Bronchial epithelial cell (primary cell): ENCODE measurements at regions not wholly inside any gene's neighbourhood (a gene's known extent, or its start where the extent isn't known, plus 50 kb on each side); places are given as distances from the start of the nearest gene placed in this dataset.

Experiments used
- DNase-seq: peaks from one replicate; pipeline ENCODE4 v3.0.0-alpha.2; 2010; ENCODE audit warnings: low read depth
- FAIRE-seq: peaks from 2 replicates; lab custom pipeline; 2011; peaks lifted over from hg19 to GRCh38; lab: Jason Lieb, UNC
- H3K27me3 ChIP-seq: 2 replicates; pipeline ENCODE4 v1.5.1; 2011; ENCODE audit warnings: low read length; ENCODE audit not compliant: control insufficient read depth, insufficient read depth
- H3K36me3 ChIP-seq: 2 replicates; pipeline ENCODE4 v1.5.1; 2011; ENCODE audit warnings: low read length; ENCODE audit not compliant: control insufficient read depth, insufficient read depth
- H3K4me3 ChIP-seq: 2 replicates; pipeline ENCODE4 v1.5.1; 2011; ENCODE audit warnings: mild to moderate bottlenecking, low read depth, low read length, control low read depth
- TF ChIP-seq, protein P1 (sequence below): IDR thresholded peaks from 2 replicates; pipeline ENCODE4 v1.5.1; 2011; ENCODE audit warnings: mild to moderate bottlenecking, moderate library complexity, low read length, control low read depth, inconsistent platforms; ENCODE audit not compliant: insufficient read depth, severe bottlenecking

DNA sequence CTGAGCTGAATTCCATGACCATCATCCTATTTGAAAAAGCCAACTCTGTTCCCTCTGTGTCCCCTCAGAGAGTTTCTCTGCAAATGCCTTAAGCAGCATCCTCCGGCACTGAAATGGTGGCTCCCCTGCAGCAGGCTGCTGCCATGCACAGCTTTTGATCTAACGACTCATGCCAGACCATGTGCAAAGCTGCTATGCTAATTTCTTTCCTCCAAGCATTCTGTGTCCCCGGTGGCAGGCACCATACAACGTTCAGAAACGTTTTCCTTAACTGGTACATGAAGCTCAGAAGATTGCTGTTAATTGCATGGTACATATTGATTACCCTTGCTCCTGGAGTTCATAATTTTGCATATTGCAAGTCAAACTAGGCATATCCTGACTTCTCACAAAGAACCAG is 336.8 kb downstream of the RBM43 start:
- no peak for DNase-seq
- no peaks in the 10 kb centered on the region for H3K27me3 ChIP-seq
- TF ChIP-seq, protein P1, sequence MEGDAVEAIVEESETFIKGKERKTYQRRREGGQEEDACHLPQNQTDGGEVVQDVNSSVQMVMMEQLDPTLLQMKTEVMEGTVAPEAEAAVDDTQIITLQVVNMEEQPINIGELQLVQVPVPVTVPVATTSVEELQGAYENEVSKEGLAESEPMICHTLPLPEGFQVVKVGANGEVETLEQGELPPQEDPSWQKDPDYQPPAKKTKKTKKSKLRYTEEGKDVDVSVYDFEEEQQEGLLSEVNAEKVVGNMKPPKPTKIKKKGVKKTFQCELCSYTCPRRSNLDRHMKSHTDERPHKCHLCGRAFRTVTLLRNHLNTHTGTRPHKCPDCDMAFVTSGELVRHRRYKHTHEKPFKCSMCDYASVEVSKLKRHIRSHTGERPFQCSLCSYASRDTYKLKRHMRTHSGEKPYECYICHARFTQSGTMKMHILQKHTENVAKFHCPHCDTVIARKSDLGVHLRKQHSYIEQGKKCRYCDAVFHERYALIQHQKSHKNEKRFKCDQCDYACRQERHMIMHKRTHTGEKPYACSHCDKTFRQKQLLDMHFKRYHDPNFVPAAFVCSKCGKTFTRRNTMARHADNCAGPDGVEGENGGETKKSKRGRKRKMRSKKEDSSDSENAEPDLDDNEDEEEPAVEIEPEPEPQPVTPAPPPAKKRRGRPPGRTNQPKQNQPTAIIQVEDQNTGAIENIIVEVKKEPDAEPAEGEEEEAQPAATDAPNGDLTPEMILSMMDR = no peak
- H3K36me3 ChIP-seq = no peaks in the 10 kb centered on the region
- no peak overlapping the region for H3K4me3 ChIP-seq
- FAIRE-seq = no peak

DNA sequence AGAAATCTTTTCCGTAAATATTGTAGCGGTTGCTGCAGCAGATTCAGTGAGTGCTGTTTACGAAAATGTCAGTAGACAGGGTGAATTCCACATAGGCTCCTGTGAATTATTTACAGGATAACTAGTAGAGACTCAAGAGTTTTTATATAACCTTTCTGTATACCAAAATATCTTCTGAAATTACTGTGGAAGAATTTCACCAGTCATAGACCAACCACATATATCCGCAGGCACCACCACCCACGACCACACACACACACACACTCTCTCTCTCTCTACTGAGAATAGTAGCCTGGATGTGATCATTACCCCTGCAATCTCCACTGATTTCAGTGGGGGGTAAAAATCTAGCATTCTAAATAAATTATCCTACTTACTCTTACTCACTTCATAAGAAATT is 341.8 kb downstream of the RBM43 start:
- TF ChIP-seq, protein P1 = no peak
- no peak for DNase-seq
- FAIRE-seq = no peak
- Histone ChIP-seq H3K36me3 (no peaks in the 10 kb centered on the region), H3K4me3 (no peak overlapping the region), H3K27me3 (no peaks in the 10 kb centered on the region)

DNA sequence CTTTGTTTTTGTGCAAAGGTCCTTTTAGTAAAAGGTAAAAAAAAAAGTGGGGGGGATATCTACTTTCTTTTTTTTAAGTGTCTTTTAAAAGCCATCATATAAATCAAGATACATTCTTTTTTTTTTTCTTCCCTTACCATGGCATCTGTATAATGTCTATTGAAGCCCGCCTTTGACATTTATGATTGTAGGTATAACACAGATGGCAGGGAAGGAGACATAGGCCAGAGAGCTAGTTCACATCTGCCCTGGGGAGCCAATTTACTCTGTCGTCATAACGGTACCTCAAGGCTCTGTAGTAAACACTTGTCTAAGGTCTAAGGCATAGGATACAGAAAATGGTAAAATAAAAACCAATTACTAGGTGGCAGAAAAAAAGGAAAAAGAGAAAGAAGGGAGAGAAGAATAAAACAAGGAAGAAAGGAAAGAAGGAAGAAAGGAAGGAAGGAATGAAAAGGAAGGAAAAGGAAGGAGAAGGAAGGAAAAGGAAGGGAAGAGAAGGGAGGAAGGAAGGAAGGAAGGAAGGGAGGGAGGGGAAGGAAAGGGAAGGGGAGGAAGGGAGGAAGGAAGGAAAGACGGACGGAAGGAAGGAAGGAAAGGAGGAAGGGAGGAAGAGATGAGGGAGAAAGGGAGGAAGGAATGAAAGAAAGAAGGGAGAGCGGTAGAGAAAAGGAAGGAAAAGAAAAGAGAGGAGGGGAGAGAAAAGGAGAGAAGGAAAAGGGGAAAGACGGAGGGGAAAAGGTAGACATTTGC is 343.5 kb downstream of the RBM43 start:
- H3K4me3 ChIP-seq = no peak overlapping the region
- FAIRE-seq (no peak), DNase-seq (no peak)
- H3K36me3 ChIP-seq = no peaks in the 10 kb centered on the region
- H3K27me3 ChIP-seq = no peaks in the 10 kb centered on the region
- TF ChIP-seq, protein P1 = no peak

DNA sequence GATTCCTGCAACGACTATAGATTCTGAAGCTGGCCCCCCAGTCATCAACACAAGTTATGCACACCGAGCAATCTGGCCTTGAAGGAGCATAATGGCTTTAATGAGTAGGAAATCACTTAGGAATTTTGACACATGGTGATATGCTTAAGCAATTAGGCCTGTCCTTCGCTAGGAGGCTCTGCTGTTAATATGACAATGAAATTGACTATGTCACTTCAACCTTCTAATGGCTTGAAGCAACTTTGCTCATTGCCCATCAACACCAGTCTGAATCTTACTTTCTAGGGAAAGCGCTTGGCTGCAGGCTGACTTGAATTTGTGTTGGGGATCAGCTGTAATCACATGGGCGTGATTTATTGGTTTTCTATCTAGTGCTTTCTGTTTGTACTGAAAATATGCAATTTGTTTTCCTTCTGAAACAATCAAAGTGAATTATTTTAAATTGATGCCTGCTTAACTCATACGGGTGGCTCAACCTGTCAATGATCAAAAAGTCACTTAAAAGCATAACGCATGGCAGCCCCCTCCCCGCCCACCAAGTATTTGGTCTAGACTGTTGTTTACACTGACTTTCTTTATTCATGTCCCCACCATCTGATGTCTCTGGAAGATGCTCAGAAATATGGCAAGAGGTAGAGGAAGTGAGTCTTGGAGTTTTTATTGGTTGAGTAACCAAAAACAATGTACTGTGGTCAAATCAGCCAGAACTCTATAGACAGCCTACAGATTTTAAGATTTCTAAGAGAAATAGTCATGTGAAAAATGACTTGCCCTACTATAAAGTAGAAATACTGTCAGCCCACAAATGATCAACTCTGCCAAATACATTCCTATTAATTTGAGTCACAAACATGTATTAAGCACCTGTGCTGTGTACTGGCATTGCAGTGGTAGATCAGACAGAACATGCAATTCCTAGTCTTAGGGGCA is 344.9 kb downstream of the RBM43 start:
- Histone ChIP-seq H3K36me3 (no peaks in the 10 kb centered on the region), H3K27me3 (no peaks in the 10 kb centered on the region), H3K4me3 (no peak overlapping the region)
- no peak for FAIRE-seq
- DNase-seq = peak; percentile 33
- TF ChIP-seq, protein P1 = no peak

DNA sequence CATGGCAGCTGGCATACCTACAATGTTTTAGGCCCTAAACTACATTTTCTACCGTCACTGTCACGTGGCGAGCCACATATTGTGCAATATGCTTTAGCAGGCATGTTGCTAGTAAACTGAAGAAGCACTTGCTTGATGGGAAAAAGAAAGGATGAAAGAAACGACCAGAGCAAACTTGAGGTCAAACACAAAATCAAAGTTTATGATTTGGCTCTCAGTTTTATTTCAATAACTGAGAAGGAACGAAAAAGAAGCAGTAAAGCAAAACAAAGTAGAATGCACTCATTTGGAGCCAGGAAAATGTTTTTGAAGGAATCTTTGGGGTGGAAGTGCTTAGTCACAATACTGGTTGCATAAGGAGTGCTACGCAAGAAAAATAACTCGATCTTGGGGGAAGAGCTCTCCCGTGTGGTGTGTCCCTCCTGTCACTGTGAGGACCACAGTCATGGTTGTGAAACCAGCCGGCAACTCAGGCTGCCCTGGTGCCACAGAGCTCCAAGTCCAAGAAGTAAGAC is 349.8 kb downstream of the RBM43 start:
- no peaks in the 10 kb centered on the region for H3K27me3 ChIP-seq
- no peaks in the 10 kb centered on the region for H3K36me3 ChIP-seq
- TF ChIP-seq, protein P1 = peak; percentile 24
- no peak for FAIRE-seq
- H3K4me3 ChIP-seq = no peak overlapping the region
- peak; percentile 61 for DNase-seq
